ENCODE measurements at regions not wholly inside any gene's neighbourhood (a gene's known extent, or its start where the extent isn't known, plus 50 kb on each side); places are given as distances from the start of the nearest gene placed in this dataset.

GRCh38 chr3:187954873-187955586, 198.9 kb upstream of the LPP start:
- DNase-seq, result peak; percentile 47 to 75 (median 57)

- DNase-seq, result no peak
These were observed 198.4 kb upstream of the LPP start for GRCh38 chr3:187955587-187955952.

- DNase-seq, result peak in 1 of 4 experiments; percentile 34
These were observed 196.8 kb upstream of the LPP start for GRCh38 chr3:187957165-187957581.

- DNase-seq, result no peak
These were observed 196.4 kb upstream of the LPP start for GRCh38 chr3:187957582-187957981.

DNA sequence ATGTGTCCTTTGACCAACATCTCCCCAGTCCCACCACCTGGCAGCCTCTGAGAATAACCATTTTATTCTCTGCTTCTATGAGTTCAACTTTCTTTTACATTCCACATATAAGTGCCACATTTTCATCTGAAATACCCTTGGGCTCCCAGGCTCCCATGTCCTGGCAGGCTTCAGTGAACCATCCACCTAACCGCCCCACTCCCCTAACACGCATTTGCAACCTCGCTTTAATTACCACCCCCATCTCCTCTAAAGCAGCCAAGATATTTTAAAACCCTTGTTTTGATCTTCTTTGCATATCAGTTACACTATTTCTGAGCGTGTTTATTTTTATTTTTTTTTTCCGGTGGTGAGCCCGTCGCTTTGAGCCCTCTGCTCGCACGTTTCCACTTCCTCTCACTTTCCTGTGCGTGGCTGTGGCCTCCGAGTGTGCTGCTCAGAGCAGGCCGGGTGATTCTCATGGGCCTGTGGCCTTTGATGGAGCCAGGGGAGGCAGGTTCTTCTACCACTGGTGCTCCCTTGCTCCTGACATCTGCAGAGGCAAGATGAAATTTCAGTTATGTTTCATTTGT, 195.4 kb upstream of the LPP start:
- DNase-seq, result peak in 3 of 4 experiments; percentile 20 to 52 (median 49)

GRCh38 chr3:187960820-187961219, 193.1 kb upstream of the LPP start:
- DNase-seq, result no peak

DNA sequence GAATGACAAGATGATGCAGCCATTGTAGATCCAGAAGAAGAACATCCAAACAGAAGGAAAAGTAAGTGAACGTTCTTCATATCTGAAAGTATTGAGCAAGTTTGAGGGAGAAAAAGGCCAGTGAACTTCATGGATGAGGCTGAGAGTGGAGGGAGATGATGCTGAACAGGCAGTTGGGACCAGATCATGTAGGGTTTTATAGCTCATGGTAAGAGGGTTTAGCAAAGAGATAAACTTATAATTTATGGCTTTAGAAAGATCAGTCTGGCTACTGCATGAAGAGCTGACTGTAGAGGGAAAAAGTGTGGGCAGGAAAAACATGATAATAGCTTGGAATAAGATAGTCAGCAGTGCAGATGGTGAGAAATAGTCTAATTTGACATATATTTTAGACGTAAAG, 192.6 kb upstream of the LPP start:
- DNase-seq, result no peak

- DNase-seq, result no peak
These were observed 190.8 kb upstream of the LPP start for GRCh38 chr3:187963003-187963676.

- peak; percentile 60 to 84 (median 77) for DNase-seq
These were observed 190.1 kb upstream of the LPP start for GRCh38 chr3:187963677-187964385.

DNA sequence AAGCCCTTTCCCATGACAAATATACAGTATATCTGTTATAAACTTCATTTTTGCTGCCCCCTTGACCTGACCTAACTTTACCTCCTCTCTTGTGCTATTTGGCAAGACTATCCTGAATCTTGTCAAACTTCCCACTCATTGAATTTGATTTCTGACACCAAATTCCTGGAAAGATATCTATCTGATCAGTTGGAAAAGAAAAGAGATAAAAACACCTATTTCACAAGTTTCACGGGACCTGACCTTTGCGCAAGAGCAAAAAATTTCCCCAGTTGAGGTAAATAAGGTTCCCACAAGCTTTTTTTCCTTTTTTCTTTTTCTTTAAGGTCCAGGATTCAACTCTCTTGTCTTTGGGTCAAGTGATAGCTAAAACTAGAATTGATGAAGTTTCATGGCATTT, 189.2 kb upstream of the LPP start:
- DNase-seq, result peak in 2 of 4 experiments; percentile 14 to 37

GRCh38 chr3:187966096-187966495, 187.9 kb upstream of the LPP start:
- DNase-seq, result peak; percentile 58 to 84 (median 70)

DNA sequence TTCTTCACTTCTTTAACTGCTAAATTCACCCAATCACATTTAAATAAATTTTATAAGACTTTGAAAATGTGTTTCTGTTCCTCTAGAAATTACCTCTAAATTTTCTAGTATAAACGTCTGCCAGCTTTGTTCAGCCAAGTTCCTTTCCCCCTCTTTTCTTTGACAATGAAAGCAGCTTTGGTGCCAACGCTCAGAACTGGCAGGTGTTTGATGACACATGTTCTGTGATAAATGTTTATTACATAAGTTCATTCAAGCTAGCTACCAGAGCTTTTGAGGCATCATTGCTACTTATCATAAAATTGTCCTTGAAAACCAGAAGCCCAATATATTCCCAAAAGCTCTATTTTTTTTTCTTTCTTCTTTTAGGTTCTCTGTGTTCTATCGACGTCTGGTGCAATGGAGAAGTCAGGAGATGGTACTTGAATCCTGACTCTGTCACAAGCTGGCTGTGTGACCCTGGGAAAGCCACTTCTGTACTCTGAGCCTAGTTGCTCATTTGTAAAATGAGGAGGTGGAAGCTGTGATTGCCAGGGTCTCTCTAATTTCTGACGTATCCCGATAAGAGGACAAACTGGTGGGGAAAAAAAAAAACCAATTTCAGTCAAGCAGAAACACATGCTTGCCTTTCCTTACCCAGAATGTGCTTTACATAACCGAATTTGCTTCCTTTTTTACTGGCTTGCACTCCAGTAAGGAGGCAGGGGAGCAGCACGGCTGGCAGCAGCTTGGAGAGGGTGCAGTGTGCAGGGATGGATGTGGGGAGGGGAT, 187.1 kb upstream of the LPP start:
- peak; percentile 21 to 57 (median 56) for DNase-seq

DNA sequence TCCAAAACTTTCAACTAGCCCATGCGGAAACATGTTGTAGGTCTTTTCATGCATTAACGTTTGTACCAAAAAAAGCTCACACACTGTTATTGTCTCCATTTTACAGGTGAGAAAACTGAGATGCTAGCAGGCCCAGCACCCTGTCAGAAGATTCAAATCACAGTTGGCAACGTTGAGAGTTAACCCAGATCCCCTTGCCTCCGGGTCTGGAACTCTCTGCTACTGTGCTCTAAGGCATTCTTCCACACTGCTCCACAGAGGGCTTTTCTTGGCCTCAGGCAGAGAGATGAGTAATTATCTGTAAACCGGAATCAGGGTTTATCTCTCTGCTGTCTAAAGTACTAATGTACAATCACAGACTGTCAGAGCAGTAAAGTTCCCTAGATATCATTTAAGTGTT, 186.0 kb upstream of the LPP start:
- no peak for DNase-seq

DNA sequence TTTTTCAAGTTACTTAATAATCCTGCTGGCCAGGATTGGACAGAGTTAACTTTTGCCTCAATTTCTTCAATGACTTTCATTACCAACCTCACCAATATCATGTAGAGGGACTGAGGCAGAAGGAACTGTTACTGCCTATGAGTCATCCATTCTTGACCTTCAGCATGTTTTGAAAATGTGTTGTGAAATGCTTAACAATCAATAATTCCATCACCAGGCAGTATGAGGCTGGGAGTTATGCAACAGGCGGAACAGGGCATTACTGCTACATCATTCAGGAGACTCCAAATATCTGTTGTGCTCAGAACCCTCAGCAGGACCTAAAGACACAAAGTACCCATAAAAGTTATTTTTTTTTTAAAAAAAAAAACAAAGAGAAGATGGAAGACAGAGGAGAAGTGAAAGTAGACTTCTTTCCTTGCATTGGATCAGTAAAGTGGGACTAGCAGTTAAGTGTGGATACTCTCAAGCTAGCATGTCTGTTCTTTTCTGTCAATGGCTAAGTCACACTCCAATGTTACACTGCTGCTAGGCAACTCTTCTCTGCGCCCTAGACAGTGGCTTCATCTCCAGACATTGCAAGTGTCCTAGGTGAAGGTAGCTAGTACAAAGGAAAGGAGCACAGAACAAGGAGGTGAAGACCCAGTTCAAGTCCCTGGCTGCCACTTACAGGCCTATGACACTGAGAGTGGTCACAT, 184.9 kb upstream of the LPP start:
- peak; percentile 66 to 87 (median 78) for DNase-seq

DNA sequence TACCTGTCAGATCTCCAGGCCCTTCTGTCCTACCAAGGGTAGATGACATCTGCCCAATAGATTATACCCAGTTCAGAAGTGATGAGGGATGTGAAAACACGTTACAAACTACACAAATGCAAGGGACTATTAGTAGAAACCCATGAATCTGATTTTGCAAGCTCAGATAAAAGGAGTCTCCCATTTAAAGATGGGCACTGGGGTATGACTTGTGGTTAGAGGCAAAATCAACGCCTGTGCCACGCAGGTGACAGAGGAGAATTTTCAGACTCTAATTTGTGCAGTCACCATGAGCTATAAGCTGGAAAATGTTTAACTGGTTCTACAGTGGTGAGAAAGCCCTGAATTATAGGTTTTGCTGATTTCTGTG, 184.4 kb upstream of the LPP start:
- no peak for DNase-seq

- DNase-seq, result no peak
These were observed 183.9 kb upstream of the LPP start for GRCh38 chr3:187970106-187970505.

DNA sequence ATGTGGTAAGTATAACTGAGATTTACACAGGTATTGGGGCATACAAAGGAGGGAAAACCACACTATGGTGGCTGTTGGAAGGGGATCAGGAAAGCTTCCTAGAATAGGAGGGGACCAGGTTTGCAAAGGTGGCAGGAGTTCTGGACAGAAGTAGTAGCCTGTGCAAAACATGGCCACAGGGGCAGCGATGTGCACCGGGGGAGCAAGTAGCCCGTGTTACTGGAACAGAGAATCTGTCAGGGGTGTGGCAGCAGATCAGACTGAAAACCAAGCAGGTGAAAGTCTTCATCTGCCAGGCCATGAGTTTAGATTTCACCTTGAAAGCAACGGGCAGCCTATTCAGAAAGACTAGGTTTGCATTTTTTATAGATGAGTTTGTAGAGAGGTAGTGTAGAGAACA, 182.3 kb upstream of the LPP start:
- DNase-seq, result no peak

DNA sequence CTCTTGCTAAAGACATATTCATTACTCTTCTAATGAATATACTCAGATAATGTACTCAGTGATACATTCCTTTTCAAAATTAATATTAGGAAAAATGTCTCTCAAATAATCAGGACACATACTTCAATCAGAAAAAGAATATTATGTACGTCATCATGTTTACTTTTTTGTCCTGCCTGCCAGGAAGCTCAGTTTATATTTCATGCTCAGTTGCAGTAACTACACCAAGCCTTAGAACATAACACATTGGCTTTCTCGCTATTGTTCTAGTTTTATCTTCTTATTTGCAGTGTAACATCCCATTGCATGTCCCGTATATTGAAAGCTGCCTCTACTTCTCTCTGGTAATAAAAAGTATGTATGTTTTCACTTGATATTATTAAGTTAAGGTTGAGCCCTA, 181.5 kb upstream of the LPP start:
- no peak for DNase-seq

DNA sequence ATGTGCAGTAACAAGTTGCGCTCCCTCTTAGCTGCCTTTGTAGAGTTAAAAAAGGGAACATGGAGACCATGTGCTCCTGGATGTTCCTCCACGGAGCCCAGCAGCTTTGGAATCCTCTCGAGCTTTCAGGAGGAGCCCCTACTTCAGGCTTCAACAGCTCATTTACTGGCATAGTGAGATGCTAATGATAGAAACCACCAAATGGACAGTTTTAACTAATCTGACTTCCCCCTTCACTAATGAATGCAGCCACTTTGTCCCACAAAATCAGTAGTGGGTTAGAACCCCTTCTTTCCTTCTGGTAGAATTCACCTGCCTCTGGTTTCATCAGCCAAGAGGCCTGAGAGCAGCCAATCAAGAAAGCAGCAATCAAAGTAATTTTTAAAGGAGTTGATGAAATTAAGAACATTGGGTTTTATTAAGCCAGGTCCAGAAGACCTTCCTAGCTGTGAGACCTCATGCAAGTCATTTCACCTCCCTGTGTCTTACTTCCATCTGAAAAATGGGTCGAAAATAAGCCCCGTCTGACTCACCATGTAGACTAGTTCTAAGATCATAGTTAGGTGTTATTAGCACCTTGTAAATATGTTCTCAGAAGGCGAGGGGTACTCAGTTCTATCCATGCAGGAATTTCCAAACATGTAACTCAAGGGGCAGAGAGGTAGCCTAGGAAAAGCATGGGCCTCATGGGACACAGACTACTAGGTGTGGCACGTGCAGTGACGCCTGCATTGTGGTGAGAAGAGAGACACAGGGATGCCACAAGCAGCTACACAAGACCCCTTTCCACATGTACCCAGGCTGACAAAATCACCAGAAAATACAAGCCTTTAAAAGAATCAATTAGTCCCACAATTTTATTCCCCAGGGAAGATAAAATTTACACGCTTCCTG, 179.7 kb upstream of the LPP start:
- DNase-seq, result no peak

DNA sequence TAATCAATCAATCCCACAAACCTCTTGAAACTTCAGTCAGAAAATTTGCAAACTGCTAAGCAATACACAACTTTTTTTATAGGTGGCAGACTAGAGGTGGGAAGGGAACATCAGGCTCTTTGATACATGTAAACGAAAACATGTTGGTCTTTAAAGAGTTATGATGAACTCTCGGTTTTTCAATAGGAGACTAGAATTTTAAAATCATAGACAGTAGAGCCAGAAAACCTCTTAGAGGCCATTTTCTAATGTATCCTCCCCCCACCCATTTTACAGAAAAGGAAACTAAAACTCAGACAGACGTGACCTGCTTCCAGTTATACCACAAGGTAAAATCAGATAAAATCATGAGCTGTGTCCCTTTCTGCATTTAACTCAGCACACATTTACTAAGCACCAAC, 179.1 kb upstream of the LPP start:
- DNase-seq, result no peak

All from suppressor macrophage (primary cell).